Ovary (tissue), 3 donors: ENCODE measurements at regions not wholly inside any gene's neighbourhood (a gene's known extent, or its start where the extent isn't known, plus 50 kb on each side); places are given as distances from the start of the nearest gene placed in this dataset.

Experiments used
- CTCF ChIP-seq, 3 donors: fragments of 450-650 bp in 2 of 3; fragments of 200-600 bp in 1 of 3; IDR thresholded peaks; one replicate each; pipeline versions ENCODE4 v1.5.1 to v1.8.0; 2016 to 2022; ENCODE audit warnings: antibody characterized with exemption in 3 of 3, mild to moderate bottlenecking in 1 of 3
- EP300 ChIP-seq: sonication (generic); formaldehyde crosslinking; IDR thresholded peaks from one replicate; pipeline ENCODE4 v1.6.1; 2017; ENCODE audit warnings: antibody characterized with exemption
- POLR2A ChIP-seq: fragments of 450-650 bp; IDR thresholded peaks from one replicate; pipeline ENCODE4 v1.6.1; 2017; ENCODE audit warnings: antibody characterized with exemption, mild to moderate bottlenecking, moderate library complexity
- donor health status: DM: no; HTN: no; CAD: no.

GRCh38 chr3:99041747-99042146 is 140.3 kb upstream of the DCBLD2 start:
- no peak for TF ChIP-seq CTCF (IDR thresholded peaks at IDR 0.05)
- TF ChIP-seq POLR2A, result no peak
- no peak for TF ChIP-seq EP300
